OCI-LY7 (cell line): ENCODE measurements at regions not wholly inside any gene's neighbourhood (a gene's known extent, or its start where the extent isn't known, plus 50 kb on each side); places are given as distances from the start of the nearest gene placed in this dataset.

Experiments used
- BruUV-seq: library from RNA; stranded (reverse); fragments of 400-500 nt; replicated peaks from 2 replicates; lab custom pipeline; 2021; lab: Mats Ljungman, UMichigan
- CTCF ChIA-PET: fragments of 300-600 bp; sonication (Branson Sonifier 250); formaldehyde crosslinking; loops from one replicate; lab custom pipeline; 2022; ENCODE audit warnings: antibody characterized with exemption; ENCODE audit not compliant: unreplicated experiment; lab: Charles Lee
- POLR2A ChIA-PET: fragments of 300-600 bp; sonication (Branson Sonifier 250); formaldehyde crosslinking; loops from one replicate; lab custom pipeline; 2022; ENCODE audit warnings: antibody characterized with exemption; lab: Charles Lee
- DNase-seq: peaks from one replicate; pipeline ENCODE4 v3.0.0-alpha.2; 2015; ENCODE audit warnings: low spot score
- H2AFZ ChIP-seq: fragments of 200-600 bp; sonication (generic), shearing (Covaris generic); 2 replicates; pipeline ENCODE4 v1.6.1; 2014; ENCODE audit warnings: mild to moderate bottlenecking, antibody characterized with exemption, low read length, moderate library complexity
- H3K27ac ChIP-seq: fragments of 200-600 bp; sonication (generic); 2 replicates; pipeline ENCODE4 v1.5.1; 2014; ENCODE audit warnings: mixed run types, low read depth, mild to moderate bottlenecking, moderate library complexity, low read length, inconsistent platforms; ENCODE audit not compliant: poor library complexity, severe bottlenecking
- H3K36me3 ChIP-seq: fragments of 200-600 bp; sonication (generic); 2 replicates; pipeline ENCODE4 v1.6.1; 2014; ENCODE audit warnings: mild to moderate bottlenecking, antibody characterized with exemption, low read length, moderate library complexity, mixed read lengths; ENCODE audit not compliant: insufficient read depth
- H3K4me1 ChIP-seq: fragments of 200-600 bp; sonication (generic); 2 replicates; pipeline ENCODE4 v1.5.1; 2014; ENCODE audit warnings: mild to moderate bottlenecking, low read length; ENCODE audit not compliant: insufficient read depth, poor library complexity, severe bottlenecking
- H3K4me2 ChIP-seq: fragments of 200-600 bp; sonication (generic); 2 replicates; pipeline ENCODE4 v1.6.1; 2014; ENCODE audit warnings: mild to moderate bottlenecking, low read length
- H3K4me3 ChIP-seq: fragments of 200-600 bp; sonication (generic); 2 replicates; pipeline ENCODE4 v1.5.1; 2014; ENCODE audit warnings: mild to moderate bottlenecking, low read depth, low read length; ENCODE audit not compliant: poor library complexity, severe bottlenecking
- H3K79me2 ChIP-seq: fragments of 200-600 bp; sonication (generic); 2 replicates; pipeline ENCODE4 v1.6.1; 2016; ENCODE audit warnings: low read depth, mild to moderate bottlenecking, low read length, moderate library complexity, mixed read lengths; ENCODE audit not compliant: insufficient read depth
- H3K9me2 ChIP-seq: fragments of 200-600 bp; sonication (generic); 2 replicates; pipeline ENCODE4 v1.6.1; 2016; ENCODE audit warnings: mild to moderate bottlenecking, low read length, mixed read lengths; ENCODE audit not compliant: insufficient read depth
- H3K9me3 ChIP-seq: fragments of 200-600 bp; sonication (generic); 2 replicates; pipeline ENCODE4 v1.6.1; 2014; ENCODE audit warnings: mild to moderate bottlenecking, mixed run types, low read length, mixed read lengths
- H4K20me1 ChIP-seq: fragments of 200-600 bp; sonication (generic); 2 replicates; pipeline ENCODE4 v1.6.1; 2014; ENCODE audit warnings: mild to moderate bottlenecking, antibody characterized with exemption, low read length, moderate library complexity, mixed read lengths; ENCODE audit not compliant: insufficient read depth
- EZH2phosphoT487 ChIP-seq: fragments of 200-600 bp; sonication (generic); IDR thresholded peaks from 2 replicates; pipeline ENCODE4 v1.6.1; 2018; ENCODE audit warnings: low read depth, borderline replicate concordance, mild to moderate bottlenecking, mixed run types, antibody characterized with exemption, low read length, moderate library complexity, mixed read lengths
- intact Hi-C: fragments of 100-400 bp; cut with micrococcal nuclease; formaldehyde crosslinking; loops from one replicate; pipeline ENCODE4 v1.10.0; 2022; ENCODE audit not compliant: unreplicated experiment
- TF ChIP-seq, protein P1 (sequence below): fragments of 200-600 bp; sonication (generic); conservative IDR thresholded peaks from 2 replicates; pipeline ENCODE4 v1.5.1; 2014; ENCODE audit warnings: mild to moderate bottlenecking, antibody characterized with exemption, low read length, moderate library complexity, mixed read lengths

- Histone ChIP-seq H3K27ac (no peak overlapping the region), H3K4me1 (no peaks in the 10 kb centered on the region)
Observed at GRCh38 chr7:15751191-15751701, 64.8 kb upstream of the MEOX2 start.

DNA sequence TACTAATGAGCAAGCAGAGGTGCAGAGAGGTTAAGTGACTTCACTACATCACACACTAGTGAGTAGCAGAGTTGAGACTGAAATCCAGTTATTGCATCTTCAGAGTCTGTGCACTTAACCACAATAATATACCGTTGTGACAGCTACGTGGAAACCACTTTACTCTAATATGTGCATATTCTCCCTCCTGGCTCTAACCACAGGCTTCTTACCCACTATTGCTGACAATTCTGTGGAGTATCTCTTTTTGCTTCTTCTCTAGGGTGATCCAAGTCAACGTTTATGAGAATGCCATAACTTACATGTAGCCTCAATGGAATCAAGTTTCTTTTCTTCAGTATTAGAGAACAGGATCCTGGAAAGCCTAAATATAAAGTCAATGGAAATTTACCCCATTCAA is 64.2 kb upstream of the MEOX2 start:
- H3K79me2 ChIP-seq = no peaks in the 10 kb centered on the region
- no peak for DNase-seq
- H3K4me1 ChIP-seq = no peaks in the 10 kb centered on the region
- CTCF ChIA-PET = no interaction called here
- POLR2A ChIA-PET = no interaction called here
- H3K9me3 ChIP-seq = no peaks in the 10 kb centered on the region
- BruUV-seq = no TSS peak
- no peak overlapping the region for H3K27ac ChIP-seq
- no peak overlapping the region for H3K4me2 ChIP-seq
- H3K4me3 ChIP-seq = no peak overlapping the region
- H3K9me2 ChIP-seq = no peaks in the 10 kb centered on the region
- TF ChIP-seq, protein P1, sequence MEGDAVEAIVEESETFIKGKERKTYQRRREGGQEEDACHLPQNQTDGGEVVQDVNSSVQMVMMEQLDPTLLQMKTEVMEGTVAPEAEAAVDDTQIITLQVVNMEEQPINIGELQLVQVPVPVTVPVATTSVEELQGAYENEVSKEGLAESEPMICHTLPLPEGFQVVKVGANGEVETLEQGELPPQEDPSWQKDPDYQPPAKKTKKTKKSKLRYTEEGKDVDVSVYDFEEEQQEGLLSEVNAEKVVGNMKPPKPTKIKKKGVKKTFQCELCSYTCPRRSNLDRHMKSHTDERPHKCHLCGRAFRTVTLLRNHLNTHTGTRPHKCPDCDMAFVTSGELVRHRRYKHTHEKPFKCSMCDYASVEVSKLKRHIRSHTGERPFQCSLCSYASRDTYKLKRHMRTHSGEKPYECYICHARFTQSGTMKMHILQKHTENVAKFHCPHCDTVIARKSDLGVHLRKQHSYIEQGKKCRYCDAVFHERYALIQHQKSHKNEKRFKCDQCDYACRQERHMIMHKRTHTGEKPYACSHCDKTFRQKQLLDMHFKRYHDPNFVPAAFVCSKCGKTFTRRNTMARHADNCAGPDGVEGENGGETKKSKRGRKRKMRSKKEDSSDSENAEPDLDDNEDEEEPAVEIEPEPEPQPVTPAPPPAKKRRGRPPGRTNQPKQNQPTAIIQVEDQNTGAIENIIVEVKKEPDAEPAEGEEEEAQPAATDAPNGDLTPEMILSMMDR = no peak
- TF ChIP-seq EZH2phosphoT487 = no peak
- H3K36me3 ChIP-seq = no peaks in the 10 kb centered on the region
- H2AFZ ChIP-seq = no peak overlapping the region
- H4K20me1 ChIP-seq = no peaks in the 10 kb centered on the region
- intact Hi-C loops = no loop called here

More at GRCh38 chr7:15751191-15751701, 64.8 kb upstream of the MEOX2 start:
- no peak for TF ChIP-seq EZH2phosphoT487
- TF ChIP-seq, protein P1 = no peak
- no peaks in the 10 kb centered on the region for H3K9me3 ChIP-seq
- no peaks in the 10 kb centered on the region for H3K9me2 ChIP-seq
- no peak overlapping the region for H2AFZ ChIP-seq
- H3K4me2 ChIP-seq = no peak overlapping the region
- no peaks in the 10 kb centered on the region for H4K20me1 ChIP-seq
- ChIA-PET CTCF (no interaction called here), POLR2A (no interaction called here)
- H3K4me3 ChIP-seq = no peak overlapping the region
- BruUV-seq = no TSS peak
- intact Hi-C loops = no loop called here
- no peak for DNase-seq
- no peaks in the 10 kb centered on the region for H3K79me2 ChIP-seq
- H3K36me3 ChIP-seq = no peaks in the 10 kb centered on the region

GRCh38 chr7:15749631-15750030 is 63.1 kb upstream of the MEOX2 start:
- no peaks in the 10 kb centered on the region for H3K9me3 ChIP-seq
- H3K4me1 ChIP-seq = no peaks in the 10 kb centered on the region
- no peak overlapping the region for H3K4me2 ChIP-seq
- no peaks in the 10 kb centered on the region for H3K79me2 ChIP-seq
- no peaks in the 10 kb centered on the region for H3K36me3 ChIP-seq
- no TSS peak for BruUV-seq
- no peak overlapping the region for H3K4me3 ChIP-seq
- intact Hi-C loops = no loop called here
- DNase-seq = no peak
- H3K9me2 ChIP-seq = no peaks in the 10 kb centered on the region
- TF ChIP-seq, protein P1 = no peak
- no peak for TF ChIP-seq EZH2phosphoT487
- no peaks in the 10 kb centered on the region for H4K20me1 ChIP-seq
- no peak overlapping the region for H2AFZ ChIP-seq
- POLR2A ChIA-PET = interaction anchor here (0.6 to 0.7 kb wide), 2 partner anchors 17 to 734 kb away, joined by 3 to 4 read pairs; no protein-coding TSS in a partner anchor
- CTCF ChIA-PET = no interaction called here
- H3K27ac ChIP-seq = no peak overlapping the region
